Neural cell (in vitro differentiated cells): ENCODE measurements at regions not wholly inside any gene's neighbourhood (a gene's known extent, or its start where the extent isn't known, plus 50 kb on each side); places are given as distances from the start of the nearest gene placed in this dataset.

Experiments used
- H2AFZ ChIP-seq: fragments of 200-600, 300-800 bp; sonication (generic), shearing (Covaris generic); 2 replicates; pipeline ENCODE4 v1.6.0; 2014; ENCODE audit warnings: low read depth, mild to moderate bottlenecking, antibody characterized with exemption, low read length, moderate library complexity
- H3F3A ChIP-seq: fragments of 200-600 bp; shearing (Covaris generic); 2 replicates; pipeline ENCODE4 v1.6.1; 2016; ENCODE audit warnings: mild to moderate bottlenecking, moderate library complexity, mixed read lengths, antibody characterized with exemption, low read length; ENCODE audit not compliant: insufficient read depth, poor library complexity, severe bottlenecking
- H3K27ac ChIP-seq: fragments of 200-600, 300-800 bp; sonication (generic), shearing (Covaris generic); 2 replicates; pipeline ENCODE4 v1.5.1; 2014; ENCODE audit warnings: mild to moderate bottlenecking, low read length, moderate library complexity
- H3K27me3 ChIP-seq: fragments of 300-800, 200-600 bp; sonication (generic), shearing (Covaris generic); 2 replicates; pipeline ENCODE4 v1.6.0; 2014; ENCODE audit warnings: mild to moderate bottlenecking, low read depth, low read length, moderate library complexity; ENCODE audit not compliant: insufficient read depth
- H3K36me3 ChIP-seq: fragments of 300-800, 200-600 bp; sonication (generic), shearing (Covaris generic); 2 replicates; pipeline ENCODE4 v1.5.1; 2014; ENCODE audit warnings: mild to moderate bottlenecking, antibody characterized with exemption, low read length, moderate library complexity; ENCODE audit not compliant: insufficient read depth
- H3K4me2 ChIP-seq: fragments of 300-800, 200-600 bp; sonication (generic), shearing (Covaris generic); 2 replicates; pipeline ENCODE4 v1.6.0; 2014; ENCODE audit warnings: mild to moderate bottlenecking, low read length
- H3K4me3 ChIP-seq: fragments of 300-800, 200-600 bp; sonication (generic), shearing (Covaris generic); 2 replicates; pipeline ENCODE4 v1.5.1; 2014; ENCODE audit warnings: mild to moderate bottlenecking, low read length, moderate library complexity
- H3K79me2 ChIP-seq: fragments of 200-600 bp; shearing (Covaris generic); replicated peaks from 2 replicates; pipeline ENCODE4 v1.6.0; 2014; ENCODE audit warnings: mild to moderate bottlenecking, low read length, moderate library complexity; ENCODE audit not compliant: insufficient read depth
- H3K9ac ChIP-seq: fragments of 300-800, 200-600 bp; sonication (generic), shearing (Covaris generic); 2 replicates; pipeline ENCODE4 v1.6.1; 2016; ENCODE audit warnings: mild to moderate bottlenecking, low read length, mixed read lengths
- H3K9me2 ChIP-seq: fragments of 200-600 bp; shearing (Covaris generic); 2 replicates; pipeline ENCODE4 v1.6.1; 2016; ENCODE audit warnings: mild to moderate bottlenecking, low read length, mixed read lengths; ENCODE audit not compliant: insufficient read depth
- H3K9me3 ChIP-seq: fragments of 200-600, 300-800 bp; sonication (generic), shearing (Covaris generic); 2 replicates; pipeline ENCODE4 v1.6.1; 2016; ENCODE audit warnings: mild to moderate bottlenecking, mixed run types, low read length, moderate library complexity, mixed read lengths
- H4K20me1 ChIP-seq: fragments of 200-600 bp; shearing (Covaris generic); 2 replicates; pipeline ENCODE4 v1.6.1; 2016; ENCODE audit warnings: mild to moderate bottlenecking, mixed run types; ENCODE audit not compliant: insufficient read depth
- CTCF ChIP-seq: fragments of 450-650 bp; IDR thresholded peaks from 2 replicates; pipeline ENCODE4 v1.5.1; 2014; ENCODE audit warnings: antibody characterized with exemption, mild to moderate bottlenecking, moderate library complexity; ENCODE audit not compliant: poor library complexity, severe bottlenecking
- EP300 ChIP-seq: fragments of 450-650 bp; conservative IDR thresholded peaks from 2 replicates; pipeline ENCODE4 v1.6.1; 2014; ENCODE audit warnings: antibody characterized with exemption, mild to moderate bottlenecking, moderate library complexity; ENCODE audit not compliant: poor library complexity, severe bottlenecking
- EZH2 ChIP-seq: fragments of 200-600, 300-800 bp; shearing (Covaris generic), sonication (generic); IDR thresholded peaks from 2 replicates; pipeline ENCODE4 v1.6.1; 2014; ENCODE audit warnings: antibody characterized with exemption, low read length, borderline replicate concordance, mild to moderate bottlenecking; ENCODE audit not compliant: insufficient read depth, poor library complexity, severe bottlenecking
- MXI1 ChIP-seq: fragments of 450-650 bp; conservative IDR thresholded peaks from 2 replicates; pipeline ENCODE4 v1.6.1; 2014; ENCODE audit warnings: antibody characterized with exemption, mild to moderate bottlenecking; ENCODE audit not compliant: poor library complexity, severe bottlenecking
- POLR2AphosphoS5 ChIP-seq: IDR thresholded peaks from 2 replicates; pipeline ENCODE4 v1.6.1; 2012
- RAD21 ChIP-seq: fragments of 450-650 bp; conservative IDR thresholded peaks from 2 replicates; pipeline ENCODE4 v1.6.1; 2014; ENCODE audit warnings: antibody characterized with exemption, mild to moderate bottlenecking, moderate library complexity
- REST ChIP-seq: IDR thresholded peaks from 2 replicates; pipeline ENCODE4 v1.6.1; 2012; ENCODE audit warnings: borderline replicate concordance
- SMC3 ChIP-seq: fragments of 450-650 bp; conservative IDR thresholded peaks from 2 replicates; pipeline ENCODE4 v1.6.1; 2014; ENCODE audit warnings: antibody characterized with exemption, mild to moderate bottlenecking, moderate library complexity; ENCODE audit not compliant: poor library complexity
- TAF1 ChIP-seq: IDR thresholded peaks from 2 replicates; pipeline ENCODE4 v1.6.1; 2012; ENCODE audit warnings: low read depth

DNA sequence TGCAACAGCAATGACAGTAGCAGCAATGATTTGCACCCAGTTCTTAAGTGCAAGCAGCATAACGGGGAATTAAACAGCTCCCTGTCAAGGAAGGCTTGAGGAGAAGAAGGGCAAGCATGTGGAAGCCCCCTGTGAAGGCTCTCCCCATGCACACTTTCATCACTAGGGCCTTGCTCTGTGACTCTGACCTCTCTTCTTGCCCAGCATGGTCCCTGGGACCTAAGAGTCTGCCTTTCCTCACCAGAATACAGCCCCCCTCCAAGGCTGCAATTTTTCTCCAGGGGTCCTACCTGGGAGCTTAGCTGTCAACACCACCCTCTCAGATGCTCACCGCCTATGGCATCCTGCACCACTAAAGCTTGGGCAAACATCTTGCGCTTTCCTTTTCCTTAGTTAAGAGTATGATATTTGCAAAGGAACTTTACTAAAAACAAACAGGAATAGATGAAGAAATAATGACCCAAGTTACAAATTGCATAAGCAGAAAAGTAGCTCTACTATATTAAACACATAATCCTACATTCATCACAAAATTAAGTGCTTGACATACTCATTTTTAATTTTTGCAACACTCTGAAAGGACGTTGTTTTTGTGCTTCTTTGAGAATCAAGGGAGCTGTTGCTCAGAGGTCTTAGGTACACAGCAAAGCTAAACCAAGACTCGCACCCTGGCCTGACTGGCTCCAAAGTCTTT, 187.6 kb downstream of the ADAMTS15 start:
- Histone ChIP-seq H3K9me2 (no peaks in the 10 kb centered on the region), H3K36me3 (no peaks in the 10 kb centered on the region), H3K4me3 (no peak overlapping the region), H2AFZ (no peak overlapping the region), H3K27ac (no peak overlapping the region), H3K9ac (no peak overlapping the region), H3F3A (no peaks in the 10 kb centered on the region), H4K20me1 (no peaks in the 10 kb centered on the region), H3K27me3 (no peaks in the 10 kb centered on the region), H3K79me2 (no peaks in the 10 kb centered on the region), H3K9me3 (no peaks in the 10 kb centered on the region), H3K4me2 (no peak overlapping the region)
- TF ChIP-seq REST (no peak), SMC3 (no peak), EZH2 (no peak), POLR2AphosphoS5 (no peak), EP300 (no peak), CTCF (no peak)

- no peak overlapping the region for H3K27ac ChIP-seq
- H3K79me2 ChIP-seq: no peaks in the 10 kb centered on the region
- no peaks in the 10 kb centered on the region for H3K36me3 ChIP-seq
- no peaks in the 10 kb centered on the region for H3K9me2 ChIP-seq
- H2AFZ ChIP-seq: no peak overlapping the region
- no peaks in the 10 kb centered on the region for H3K27me3 ChIP-seq
- TF ChIP-seq POLR2AphosphoS5 (no peak), EZH2 (no peak), SMC3 (no peak), EP300 (no peak), MXI1 (no peak), CTCF (no peak), TAF1 (no peak), REST (no peak), RAD21 (no peak)
- no peak overlapping the region for H3K4me2 ChIP-seq
- H3K9ac ChIP-seq: no peak overlapping the region
- no peak overlapping the region for H3K4me3 ChIP-seq
- H3K9me3 ChIP-seq: no peaks in the 10 kb centered on the region
- no peaks in the 10 kb centered on the region for H3F3A ChIP-seq
- no peaks in the 10 kb centered on the region for H4K20me1 ChIP-seq
Observed at GRCh38 chr11:130636722-130637464, 188.4 kb downstream of the ADAMTS15 start.
